Mucosa of rectum (tissue), 2 donors: ENCODE measurements at regions not wholly inside any gene's neighbourhood (a gene's known extent, or its start where the extent isn't known, plus 50 kb on each side); places are given as distances from the start of the nearest gene placed in this dataset.
"Not testable (repeated sequence)": the region's sequence is repeated elsewhere in the genome, so short reads cannot be mapped to it uniquely, and the experiment has no call there.

ENCODE experiments used
- H3K27ac ChIP-seq, 2 donors: one replicate each; pipeline ENCODE4 v1.7.0; 2013; ENCODE audit warnings: inconsistent platforms in 2 of 2, low read depth in 2 of 2, low read length in 2 of 2
- H3K27me3 ChIP-seq, 2 donors: one replicate each; pipeline ENCODE4 v1.7.0; 2013; ENCODE audit warnings: low read length in 2 of 2; ENCODE audit not compliant: control insufficient read depth in 2 of 2, insufficient read depth in 2 of 2
- H3K36me3 ChIP-seq, 2 donors: one replicate each; pipeline ENCODE4 v1.7.0; 2013; ENCODE audit warnings: low read length in 2 of 2; ENCODE audit not compliant: control insufficient read depth in 2 of 2, insufficient read depth in 2 of 2
- H3K4me1 ChIP-seq, 2 donors: one replicate each; pipeline ENCODE4 v1.7.0; 2013; ENCODE audit warnings: low read length in 2 of 2, mild to moderate bottlenecking in 1 of 2; ENCODE audit not compliant: control insufficient read depth in 2 of 2, insufficient read depth in 2 of 2
- H3K4me3 ChIP-seq, 2 donors: one replicate each; pipeline ENCODE4 v1.7.0; 2013; ENCODE audit warnings: low read length in 2 of 2
- H3K9ac ChIP-seq, 2 donors: one replicate each; pipeline ENCODE4 v1.7.0; 2013; ENCODE audit warnings: low read length in 2 of 2, low read depth in 1 of 2, mild to moderate bottlenecking in 1 of 2
- H3K9me3 ChIP-seq, 2 donors: one replicate each; pipeline ENCODE4 v1.7.0; 2013; ENCODE audit warnings: low read length in 2 of 2; ENCODE audit not compliant: control insufficient read depth in 2 of 2
- donor health status: healthy.
- donor health status: Normal muscosa, but diverticular disease.

DNA sequence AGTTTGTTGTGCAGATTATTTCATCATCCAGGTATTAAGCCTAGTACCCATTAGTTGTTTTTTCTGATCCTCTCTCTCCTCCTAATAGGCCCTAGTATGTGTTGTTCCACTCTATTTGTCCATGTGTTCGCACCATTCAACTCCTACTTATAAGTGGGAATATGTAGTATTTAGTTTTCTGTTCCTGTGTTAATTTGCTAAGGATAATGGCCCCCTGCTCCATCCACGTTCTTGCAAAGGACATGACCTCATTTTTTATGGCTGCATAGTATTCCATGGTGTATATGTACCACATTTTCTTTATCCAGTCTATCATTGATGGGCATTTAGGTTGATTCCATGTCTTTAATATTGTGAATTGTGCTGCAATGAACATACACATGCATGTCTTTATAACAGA, 107.8 kb downstream of the ZNF429 start:
- not testable (repeated sequence) for H3K4me3 ChIP-seq, H3K4me1 ChIP-seq, H3K9me3 ChIP-seq, H3K27ac ChIP-seq, H3K36me3 ChIP-seq, H3K27me3 ChIP-seq, H3K9ac ChIP-seq

DNA sequence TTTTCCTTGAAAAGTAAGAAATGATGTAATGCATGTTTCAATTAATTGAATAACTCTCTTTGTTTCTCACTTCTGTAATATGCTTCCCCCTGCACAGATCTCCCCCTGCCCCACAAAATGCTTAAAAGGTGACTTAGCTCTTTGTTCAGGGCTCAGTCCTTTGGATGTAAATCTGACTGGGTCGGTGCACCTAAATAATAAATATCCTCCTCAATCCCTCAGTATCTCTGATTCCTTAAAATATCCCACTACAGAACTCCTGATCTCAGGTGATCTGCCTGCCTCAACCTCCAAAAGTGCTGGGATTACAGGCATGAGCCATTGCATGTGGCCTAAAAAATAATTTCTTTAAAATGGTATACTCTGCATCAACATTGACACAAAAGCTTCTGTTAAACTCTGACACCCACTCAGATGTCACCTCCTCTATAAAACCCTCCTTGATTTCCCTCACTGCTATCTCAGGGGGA, 107.0 kb downstream of the ZNF429 start:
- no peaks in the 10 kb centered on the region for H3K27me3 ChIP-seq
- H3K4me1 ChIP-seq: no peaks in the 10 kb centered on the region
- no peak overlapping the region for H3K4me3 ChIP-seq
- H3K9me3 ChIP-seq: no peaks in the 10 kb centered on the region
- no peak overlapping the region for H3K9ac ChIP-seq
- H3K27ac ChIP-seq: no peak overlapping the region
- no peaks in the 10 kb centered on the region for H3K36me3 ChIP-seq

DNA sequence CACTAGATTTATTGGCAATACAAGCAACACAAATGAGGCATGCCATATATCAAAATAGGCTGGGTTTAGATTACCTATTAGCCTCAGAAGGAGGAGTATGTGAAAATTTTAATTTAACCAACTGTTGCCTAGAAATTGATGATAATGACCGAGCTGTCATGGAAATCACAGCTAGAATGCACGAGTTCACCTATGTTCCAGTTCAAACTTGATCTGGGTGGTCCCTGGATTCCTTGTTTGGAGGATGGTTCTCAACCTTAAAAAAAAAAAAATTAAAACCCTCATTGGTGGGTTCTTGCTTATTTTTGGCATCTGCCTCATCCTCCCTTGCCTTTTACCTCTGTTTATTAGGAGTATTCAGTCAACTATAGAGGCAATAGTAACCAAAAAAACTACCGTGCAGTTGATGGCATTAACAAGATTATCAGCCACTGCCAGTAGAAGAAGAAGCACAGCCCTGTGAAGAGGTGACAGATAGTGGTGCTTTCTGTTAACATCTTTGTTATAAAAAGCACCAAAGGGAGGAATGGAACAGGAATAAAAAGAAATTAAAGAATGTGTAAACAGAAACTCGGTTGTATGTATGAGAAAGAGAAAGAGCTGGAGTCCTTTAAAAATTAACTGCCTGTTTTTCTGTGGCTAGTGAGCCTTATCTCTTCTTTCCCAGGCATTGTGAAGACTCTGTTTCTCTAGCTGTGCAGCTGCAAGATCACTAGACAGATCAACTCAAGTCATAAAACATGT, 106.4 kb downstream of the ZNF429 start:
- no peaks in the 10 kb centered on the region for H3K27me3 ChIP-seq
- H3K36me3 ChIP-seq: no peaks in the 10 kb centered on the region
- no peak overlapping the region for H3K4me3 ChIP-seq
- H3K9me3 ChIP-seq: no peaks in the 10 kb centered on the region
- no peak overlapping the region for H3K27ac ChIP-seq
- no peaks in the 10 kb centered on the region for H3K4me1 ChIP-seq
- H3K9ac ChIP-seq: no peak overlapping the region

DNA sequence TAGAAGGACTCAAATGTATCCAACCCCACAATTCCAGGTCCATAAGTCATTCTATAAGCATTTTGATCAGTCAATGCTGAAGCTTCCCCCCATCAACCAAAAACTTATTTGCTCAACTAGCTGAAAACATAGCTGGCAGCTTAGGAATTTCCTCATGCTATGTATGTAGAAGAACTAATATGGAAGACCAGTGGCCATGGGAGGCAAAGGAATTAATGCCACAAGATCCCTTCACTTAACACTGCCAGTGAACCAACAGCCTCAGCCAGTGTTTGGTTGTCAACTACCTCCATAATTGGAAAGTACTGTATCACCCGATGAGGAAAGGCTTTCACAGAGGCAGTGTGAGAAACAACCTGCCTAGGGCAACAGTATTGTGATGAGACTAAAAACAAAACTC, 105.4 kb downstream of the ZNF429 start:
- Histone ChIP-seq H3K27ac (no peak overlapping the region), H3K9me3 (no peaks in the 10 kb centered on the region), H3K4me1 (no peaks in the 10 kb centered on the region), H3K36me3 (no peaks in the 10 kb centered on the region), H3K9ac (no peak overlapping the region), H3K27me3 (no peaks in the 10 kb centered on the region), H3K4me3 (no peak overlapping the region)

DNA sequence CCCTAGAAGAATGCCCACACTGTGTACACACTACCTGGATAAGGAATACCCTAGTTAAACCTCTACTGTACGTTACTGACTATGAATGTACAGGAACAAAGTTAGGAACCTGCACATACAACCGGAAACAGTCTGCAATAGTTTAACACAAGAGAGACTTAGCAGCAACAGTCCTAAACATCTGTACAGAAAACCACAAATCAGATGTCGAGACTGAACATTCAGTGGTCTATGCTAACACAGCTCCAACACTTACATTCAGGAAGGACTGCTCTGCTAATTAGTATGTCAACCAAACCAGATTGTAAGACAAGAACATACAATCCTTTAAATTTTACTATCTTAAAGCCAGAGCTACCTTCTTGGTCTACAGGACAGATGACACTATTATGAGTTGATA, 104.9 kb downstream of the ZNF429 start:
- Histone ChIP-seq H3K9ac (no peak overlapping the region), H3K4me3 (no peak overlapping the region), H3K27me3 (no peaks in the 10 kb centered on the region), H3K9me3 (no peaks in the 10 kb centered on the region), H3K27ac (no peak overlapping the region), H3K36me3 (no peaks in the 10 kb centered on the region), H3K4me1 (no peaks in the 10 kb centered on the region)

DNA sequence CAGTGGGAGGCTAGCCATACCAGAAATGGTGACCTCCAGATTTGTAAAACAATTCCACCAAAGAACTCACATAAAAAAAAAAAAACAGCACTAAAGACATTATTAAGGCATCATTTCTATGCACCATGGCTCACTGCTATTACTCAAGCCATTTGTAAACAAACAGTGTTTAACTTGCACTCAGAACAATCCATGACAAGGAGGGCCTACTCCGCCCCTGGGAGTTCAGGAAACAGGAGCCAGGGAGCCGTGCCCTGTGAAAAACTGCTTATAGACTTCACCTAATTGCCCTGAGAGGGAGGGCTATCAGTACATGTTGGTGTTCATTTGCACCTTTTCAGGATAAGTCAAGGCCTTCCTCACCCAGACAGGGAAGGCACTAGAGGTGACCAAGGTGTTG, 103.2 kb downstream of the ZNF429 start:
- H3K27ac ChIP-seq: no peak overlapping the region
- peaks cover 0 to 6% of the 10 kb centered on the region in 2 donors for H3K4me1 ChIP-seq
- H3K4me3 ChIP-seq: no peak overlapping the region
- no peaks in the 10 kb centered on the region for H3K9me3 ChIP-seq
- no peak overlapping the region for H3K9ac ChIP-seq
- no peaks in the 10 kb centered on the region for H3K36me3 ChIP-seq
- no peaks in the 10 kb centered on the region for H3K27me3 ChIP-seq

DNA sequence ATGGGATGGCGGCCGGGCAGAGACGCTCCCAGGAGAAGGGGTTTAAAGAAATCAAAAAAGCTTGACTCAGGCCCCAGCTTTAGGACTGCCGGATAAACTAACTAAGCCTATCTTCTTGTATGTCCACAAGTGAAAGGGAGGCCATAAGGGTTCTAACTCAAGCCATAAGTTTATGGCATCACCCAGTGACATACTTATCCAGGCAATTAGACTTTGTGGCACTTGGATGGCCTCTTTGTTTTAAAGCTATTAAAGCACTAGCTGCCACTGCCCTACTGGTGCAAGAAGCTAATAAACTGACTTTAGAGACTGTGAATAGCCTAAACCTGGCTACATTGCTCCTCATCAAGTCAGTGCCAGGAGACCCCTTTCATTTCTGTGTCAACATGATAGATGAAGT, 102.0 kb downstream of the ZNF429 start:
- Histone ChIP-seq H3K27ac (no peak overlapping the region), H3K9me3 (no peaks in the 10 kb centered on the region), H3K4me1 (peaks cover 0 to 6% of the 10 kb centered on the region in 2 donors), H3K4me3 (peak overlapping the region in 1 of 2 donors; percentile 20), H3K27me3 (no peaks in the 10 kb centered on the region), H3K9ac (no peak overlapping the region), H3K36me3 (no peaks in the 10 kb centered on the region)

DNA sequence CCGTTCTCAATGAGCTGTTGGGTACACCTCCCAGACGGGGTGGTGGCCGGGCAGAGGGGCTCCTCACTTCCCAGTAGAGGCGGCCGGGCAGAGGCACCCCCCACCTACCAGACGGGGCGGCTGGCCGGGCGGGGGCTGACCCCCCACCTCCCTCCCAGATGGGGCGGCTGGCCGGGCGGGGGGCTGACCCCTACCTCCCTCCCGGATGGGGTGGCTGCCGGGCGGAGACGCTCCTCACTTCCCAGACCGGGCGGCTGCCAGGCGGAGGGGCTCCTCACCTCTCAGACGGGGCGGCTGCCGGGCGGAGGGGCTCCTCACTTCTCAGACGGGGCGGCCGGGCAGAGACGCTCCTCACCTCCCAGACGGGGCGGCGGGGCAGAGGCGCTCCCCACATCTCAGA, 101.6 kb downstream of the ZNF429 start:
- not testable (repeated sequence) for H3K9me3 ChIP-seq, H3K27me3 ChIP-seq, H3K4me3 ChIP-seq, H3K9ac ChIP-seq, H3K27ac ChIP-seq, H3K36me3 ChIP-seq, H3K4me1 ChIP-seq

DNA sequence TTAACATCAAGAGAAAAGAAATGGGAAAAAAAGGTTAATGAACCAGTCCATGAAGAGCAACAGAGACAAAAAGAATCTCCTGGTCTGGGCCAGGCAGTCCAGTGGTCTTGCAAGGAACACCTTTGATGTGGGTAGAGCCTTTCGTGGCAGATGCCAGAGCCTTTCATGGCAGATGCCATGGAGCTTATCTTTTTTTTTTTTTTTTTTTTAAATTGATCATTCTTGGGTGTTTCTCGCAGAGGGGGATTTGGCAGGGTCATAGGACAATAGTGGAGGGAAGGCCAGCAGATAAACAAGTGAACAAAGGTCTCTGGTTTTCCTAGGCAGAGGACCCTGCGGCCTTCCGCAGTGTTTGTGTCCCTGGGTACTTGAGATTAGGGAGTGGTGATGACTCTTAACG, 100.9 kb downstream of the ZNF429 start:
- H3K36me3 ChIP-seq, H3K4me3 ChIP-seq, H3K9me3 ChIP-seq, H3K27ac ChIP-seq, H3K27me3 ChIP-seq, H3K4me1 ChIP-seq, H3K9ac ChIP-seq: not testable (repeated sequence)

DNA sequence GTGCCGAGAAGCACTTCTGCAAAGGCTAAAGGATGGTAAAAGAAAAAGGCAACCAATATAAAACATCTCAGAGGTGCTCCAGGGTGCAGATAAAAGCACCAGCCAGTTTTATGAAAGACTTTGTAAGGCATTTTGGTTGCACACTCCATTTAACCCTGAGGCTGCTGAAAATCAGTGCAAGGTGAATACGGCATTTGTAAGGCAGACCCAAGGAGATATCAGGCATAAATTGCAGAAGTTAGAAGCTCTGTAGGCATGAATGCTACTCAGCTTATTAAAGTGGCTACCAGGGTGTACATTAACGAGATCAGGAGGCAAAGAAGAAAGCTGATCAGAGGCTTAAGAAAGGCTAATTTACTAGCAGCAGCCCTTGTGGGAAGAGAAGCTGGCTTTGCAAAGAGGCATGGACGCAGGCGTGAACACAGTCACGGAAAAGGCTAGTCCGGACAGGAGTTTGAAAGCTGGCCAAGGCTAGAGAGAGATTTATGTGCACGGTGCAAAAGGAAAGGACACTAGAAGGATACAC, 99.6 kb downstream of the ZNF429 start:
- Histone ChIP-seq H3K4me3 (peak overlapping the region; percentile 39 to 75), H3K4me1 (peaks cover 0 to 6% of the 10 kb centered on the region in 2 donors), H3K9me3 (no peaks in the 10 kb centered on the region), H3K27ac (peak overlapping the region; percentile 22 to 56), H3K27me3 (no peaks in the 10 kb centered on the region), H3K9ac (peak overlapping the region; percentile 17 to 63), H3K36me3 (no peaks in the 10 kb centered on the region)
